HCT116 (cell line): ENCODE measurements at regions not wholly inside any gene's neighbourhood (a gene's known extent, or its start where the extent isn't known, plus 50 kb on each side); places are given as distances from the start of the nearest gene placed in this dataset.

Source experiments
- CBX3 ChIP-seq: IDR thresholded peaks from 2 replicates; pipeline ENCODE4 v1.6.1; 2012; ENCODE audit warnings: low read depth
- CTCF ChIP-seq, 3 experiments: fragments of 200-600 bp in 1 of 3; sonication (generic) in 1 of 3; IDR thresholded peaks in 2 of 3; conservative IDR thresholded peaks in 1 of 3; 2 replicates each; pipeline ENCODE4 v1.5.1; 2012 to 2017; ENCODE audit warnings: low read depth in 2 of 3, low read length in 2 of 3, antibody characterized with exemption in 1 of 3, borderline replicate concordance in 1 of 3, control low read depth in 1 of 3, mild to moderate bottlenecking in 1 of 3, mixed read lengths in 1 of 3, mixed run types in 1 of 3, moderate library complexity in 1 of 3; ENCODE audit not compliant: insufficient read depth in 1 of 3
- EZH2 ChIP-seq: fragments of 200-600 bp; sonication (generic); IDR thresholded peaks from 2 replicates; pipeline ENCODE4 v1.6.1; 2017; ENCODE audit warnings: antibody characterized with exemption, mixed run types
- EZH2phosphoT487 ChIP-seq: fragments of 200-600 bp; IDR thresholded peaks from 2 replicates; pipeline ENCODE4 v1.6.1; 2018; ENCODE audit warnings: antibody characterized with exemption, borderline replicate concordance
- MAX ChIP-seq: IDR thresholded peaks from 2 replicates; pipeline ENCODE4 v1.6.1; 2012
- POLR2A ChIP-seq: IDR thresholded peaks from 2 replicates; pipeline ENCODE4 v1.7.0; 2011; ENCODE audit warnings: borderline replicate concordance; ENCODE audit not compliant: insufficient read depth, insufficient read length; ENCODE audit errors: extremely low read depth
- POLR2AphosphoS5 ChIP-seq: IDR thresholded peaks from 2 replicates; pipeline ENCODE4 v1.6.1; 2011; ENCODE audit warnings: mild to moderate bottlenecking, low read depth, low read length, moderate library complexity
- REST ChIP-seq: IDR thresholded peaks from 2 replicates; pipeline ENCODE4 v1.6.1; 2012; ENCODE audit warnings: low read depth
- SRF ChIP-seq: IDR thresholded peaks from 2 replicates; pipeline ENCODE4 v1.6.1; 2012; ENCODE audit warnings: low read depth
- ZFX ChIP-seq: fragments of 450-650 bp; IDR thresholded peaks from 2 replicates; pipeline ENCODE4 v1.6.1; 2017

- TF ChIP-seq REST (no peak), POLR2AphosphoS5 (no peak), MAX (no peak), CBX3 (no peak), EZH2phosphoT487 (no peak), CTCF (IDR thresholded peaks at IDR 0.05 in 2 of 3, conservative IDR thresholded peaks at IDR 0.05 in 1 of 3; ENCODE audit: borderline replicate concordance in 1 of 3, insufficient read depth in 1 of 3, low read depth in 2 of 3, low read length in 2 of 3) (no peak), POLR2A (no peak), ZFX (no peak), EZH2 (no peak), SRF (no peak)
Measured at GRCh38 chr14:42533476-42533875, 926.8 kb downstream of the LRFN5 start.
